NT2/D1 (cell line): ENCODE measurements at regions not wholly inside any gene's neighbourhood (a gene's known extent, or its start where the extent isn't known, plus 50 kb on each side); places are given as distances from the start of the nearest gene placed in this dataset.

Experiments
- DNase-seq: peaks from one replicate; pipeline ENCODE4 v3.0.0-alpha.2; 2011; ENCODE audit warnings: low read depth, low spot score
- H3K27me3 ChIP-seq: 2 replicates; pipeline ENCODE4 v1.6.0; 2011; ENCODE audit warnings: mild to moderate bottlenecking; ENCODE audit not compliant: insufficient read length, insufficient read depth
- H3K36me3 ChIP-seq: 2 replicates; pipeline ENCODE4 v1.6.1; 2011; ENCODE audit warnings: mild to moderate bottlenecking, low read length, mixed read lengths; ENCODE audit not compliant: insufficient read depth, insufficient read length
- H3K4me1 ChIP-seq: 2 replicates; pipeline ENCODE4 v1.5.1; 2011; ENCODE audit not compliant: insufficient read depth, insufficient read length
- H3K4me3 ChIP-seq: 2 replicates; pipeline ENCODE4 v1.5.1; 2011; ENCODE audit warnings: low read depth; ENCODE audit not compliant: insufficient read length
- H3K9ac ChIP-seq: 2 replicates; pipeline ENCODE4 v1.6.0; 2011; ENCODE audit warnings: low read depth; ENCODE audit not compliant: insufficient read length
- H3K9me3 ChIP-seq: 2 replicates; pipeline ENCODE4 v1.5.1; 2011; ENCODE audit warnings: mild to moderate bottlenecking, low read length; ENCODE audit not compliant: insufficient read depth
- SUZ12 ChIP-seq: IDR thresholded peaks from 2 replicates; pipeline ENCODE4 v1.6.1; 2011; ENCODE audit not compliant: insufficient read length, insufficient read depth; ENCODE audit errors: extremely low read depth
- YY1 ChIP-seq: IDR thresholded peaks from 2 replicates; pipeline ENCODE4 v1.6.1; 2011; ENCODE audit not compliant: insufficient read length, insufficient read depth
- ZNF274 ChIP-seq: IDR thresholded peaks from 2 replicates; pipeline ENCODE4 v1.6.1; 2011; ENCODE audit warnings: mild to moderate bottlenecking, low read depth, low read length

DNA sequence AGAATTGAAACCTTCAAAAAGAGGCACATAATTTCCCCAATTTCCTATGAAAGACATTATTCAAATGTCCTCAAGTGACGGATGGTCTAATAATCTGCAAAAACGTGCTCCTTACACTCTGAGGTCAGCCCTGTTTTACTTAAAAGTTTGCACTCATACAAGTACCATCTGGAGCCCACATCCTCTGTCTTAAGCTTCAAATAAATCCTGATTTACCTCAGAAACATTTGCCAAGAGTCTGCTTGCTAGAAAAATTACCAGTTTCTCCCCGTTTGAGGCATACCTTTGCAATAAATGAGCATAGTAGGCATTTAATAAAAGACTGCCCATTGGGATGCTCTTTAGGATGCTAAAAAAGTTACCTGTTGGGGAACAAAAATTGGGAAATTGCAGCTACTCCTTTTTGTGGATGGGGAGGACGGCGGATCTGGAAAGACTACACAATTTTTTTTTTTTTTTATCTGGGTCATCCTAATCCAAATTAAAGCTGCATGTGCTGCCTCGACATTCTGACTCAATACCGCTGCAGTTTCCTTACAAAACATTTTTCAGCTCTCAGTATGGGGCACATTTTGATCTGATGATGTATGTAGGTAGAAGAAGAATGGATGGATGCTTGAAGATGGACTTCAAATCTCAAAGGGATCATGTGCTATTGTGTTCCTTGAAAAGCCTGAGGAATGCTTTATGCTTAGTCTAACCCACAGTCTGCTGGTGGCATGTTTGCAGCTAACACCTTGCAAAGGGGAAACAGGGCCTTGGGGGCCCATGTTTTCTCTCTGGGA is 233.7 kb upstream of the ADAMTS9 start:
- H3K36me3 ChIP-seq, result no peaks in the 10 kb centered on the region
- no peaks in the 10 kb centered on the region for H3K27me3 ChIP-seq
- H3K9ac ChIP-seq, result no peak overlapping the region
- TF ChIP-seq ZNF274, result no peak
- TF ChIP-seq SUZ12, result no peak
- H3K4me3 ChIP-seq, result no peak overlapping the region
- H3K9me3 ChIP-seq, result no peaks in the 10 kb centered on the region; the same call in 1 of the 2 replicates
- DNase-seq, result no peak
- no peaks in the 10 kb centered on the region for H3K4me1 ChIP-seq

DNA sequence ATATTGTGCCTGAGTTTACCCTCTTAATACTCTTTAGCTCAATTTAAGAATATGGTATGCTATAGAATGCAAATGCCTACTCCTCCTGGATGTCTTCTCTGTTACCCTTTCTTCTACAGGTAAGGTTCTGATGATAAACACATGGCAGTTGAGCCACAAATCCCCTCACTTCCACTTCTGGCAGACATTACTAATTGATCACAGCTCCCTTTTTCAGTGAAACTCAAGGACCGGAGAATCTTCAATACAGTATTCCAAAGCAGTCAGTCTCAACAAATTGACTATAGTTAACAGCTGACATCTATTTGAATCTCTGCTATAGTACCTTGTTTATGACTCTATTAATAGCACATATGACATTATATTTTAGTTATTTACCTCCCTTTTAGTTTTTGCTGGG is 232.1 kb upstream of the ADAMTS9 start:
- peaks cover 14% of the 10 kb centered on the region for H3K27me3 ChIP-seq

DNA sequence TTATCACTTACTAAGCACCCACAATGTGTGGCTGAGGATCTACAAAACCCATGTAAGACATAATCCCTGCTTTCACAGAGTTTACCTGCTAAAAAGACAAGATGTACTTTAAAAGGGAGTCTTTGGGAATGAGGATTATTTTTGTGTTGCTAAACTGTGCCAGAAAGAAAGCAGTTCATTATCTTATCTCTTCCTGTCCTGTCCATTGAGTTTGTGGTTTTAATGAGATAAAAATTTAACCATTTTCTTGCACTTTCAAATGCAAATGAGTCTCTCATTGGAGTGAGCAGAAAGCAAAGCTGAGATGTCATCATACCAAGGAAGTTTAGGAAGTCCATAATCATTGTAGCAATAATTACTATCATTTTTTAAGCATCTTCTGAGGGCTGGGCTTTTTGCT is 231.2 kb upstream of the ADAMTS9 start:
- Histone ChIP-seq H3K4me1 (no peaks in the 10 kb centered on the region), H3K9ac (no peak overlapping the region), H3K4me3 (no peak overlapping the region), H3K36me3 (no peaks in the 10 kb centered on the region), H3K9me3 (0 out of 2 replicates have a peak, but pooled peaks cover 7% of the 10 kb centered on the region), H3K27me3 (peaks cover 22% of the 10 kb centered on the region)
- TF ChIP-seq ZNF274 (no peak), YY1 (no peak), SUZ12 (no peak)
- no peak for DNase-seq

More for the DNA sequence above, 232.1 kb upstream of the ADAMTS9 start:
- DNase-seq, result no peak
- no peaks in the 10 kb centered on the region for H3K4me1 ChIP-seq
- H3K36me3 ChIP-seq, result no peaks in the 10 kb centered on the region
- no peaks in the 10 kb centered on the region for H3K9me3 ChIP-seq
- H3K9ac ChIP-seq, result no peak overlapping the region
- TF ChIP-seq ZNF274, result no peak
- TF ChIP-seq YY1, result no peak
- TF ChIP-seq SUZ12, result no peak
- no peak overlapping the region for H3K4me3 ChIP-seq

DNA sequence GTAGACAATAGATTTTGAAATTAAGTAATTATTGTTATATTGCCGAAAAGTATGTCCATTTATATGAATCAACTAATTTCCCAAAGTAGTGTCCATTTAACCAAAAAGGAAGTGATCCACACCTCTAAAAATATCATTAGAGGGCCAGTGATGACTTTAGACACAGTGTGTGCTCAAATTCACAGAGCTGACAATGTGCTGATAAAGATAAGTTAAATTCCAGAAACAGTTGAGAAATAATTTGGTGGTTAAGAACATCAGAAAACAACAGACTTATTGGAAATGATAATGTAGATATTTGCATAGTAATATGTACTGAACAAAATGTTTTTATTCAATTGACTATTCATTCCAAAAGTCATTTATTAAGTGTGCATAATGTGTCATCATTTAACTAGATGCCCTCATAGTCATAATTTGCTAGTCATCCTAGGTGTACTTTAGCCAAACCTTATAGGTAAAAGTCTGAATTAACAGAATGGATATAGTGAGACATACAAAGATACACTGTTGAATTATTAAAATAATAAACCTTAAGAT is 230.2 kb upstream of the ADAMTS9 start:
- no peak overlapping the region for H3K4me3 ChIP-seq
- no peaks in the 10 kb centered on the region for H3K4me1 ChIP-seq
- TF ChIP-seq YY1, result no peak
- TF ChIP-seq ZNF274, result no peak
- no peak for TF ChIP-seq SUZ12
- H3K36me3 ChIP-seq, result no peaks in the 10 kb centered on the region
- 0 out of 2 replicates have a peak, but pooled peaks cover 8% of the 10 kb centered on the region for H3K9me3 ChIP-seq
- H3K27me3 ChIP-seq, result peaks cover 22% of the 10 kb centered on the region
- no peak for DNase-seq
- no peak overlapping the region for H3K9ac ChIP-seq

DNA sequence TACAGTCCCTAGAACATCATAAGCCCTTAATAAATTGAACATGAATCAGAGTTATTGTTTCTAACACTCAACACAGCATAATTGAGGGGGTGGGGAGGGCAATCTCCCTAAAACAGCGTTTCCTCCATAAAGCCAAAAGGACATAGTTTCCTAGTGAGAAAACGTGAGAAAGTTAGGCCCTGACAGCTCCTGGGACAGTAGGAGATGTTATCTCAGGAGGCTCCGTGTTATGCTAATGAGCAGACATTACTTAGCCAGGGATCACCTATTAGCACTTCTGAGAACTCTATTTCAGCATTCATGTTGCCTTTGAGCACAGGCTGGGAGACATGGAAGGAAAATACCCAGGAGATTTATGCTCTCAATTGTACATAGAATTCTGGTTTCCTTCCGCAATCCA is 229.1 kb upstream of the ADAMTS9 start:
- Histone ChIP-seq H3K4me1 (no peaks in the 10 kb centered on the region), H3K4me3 (no peak overlapping the region), H3K9me3 (peaks cover 18% of the 10 kb centered on the region), H3K36me3 (no peaks in the 10 kb centered on the region), H3K9ac (no peak overlapping the region), H3K27me3 (peaks cover 22% of the 10 kb centered on the region)
- TF ChIP-seq YY1 (no peak), SUZ12 (no peak), ZNF274 (no peak)
- DNase-seq, result peak; percentile 90

DNA sequence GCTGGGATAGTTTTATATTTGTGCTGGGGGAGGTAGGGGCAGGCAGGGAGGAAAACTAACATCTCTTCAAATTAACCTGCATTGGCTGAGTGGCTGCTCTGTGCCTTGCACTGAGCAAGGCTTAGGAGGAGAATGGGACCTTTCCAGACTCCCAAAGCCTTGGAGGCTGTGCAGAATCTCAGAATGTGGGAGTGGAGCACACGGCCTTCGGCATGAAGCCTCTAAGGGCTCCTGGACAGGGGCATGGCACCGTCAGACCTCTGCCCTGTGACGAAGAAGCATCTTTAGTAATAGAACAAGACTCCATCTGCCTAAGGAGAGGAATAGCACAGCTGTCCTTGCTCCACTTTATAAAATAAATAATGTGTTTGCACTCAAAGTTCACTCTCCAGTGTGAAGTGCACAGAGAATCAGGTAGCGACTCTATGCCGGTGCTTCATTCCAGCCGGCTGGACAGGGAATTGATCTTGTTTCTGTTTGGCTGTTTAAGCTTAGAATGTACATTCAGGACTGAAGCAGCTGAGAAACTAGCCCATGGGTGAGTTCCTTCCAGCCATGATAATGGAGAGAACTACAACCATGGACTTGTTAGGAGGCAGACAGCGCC is 228.5 kb upstream of the ADAMTS9 start:
- no peak for DNase-seq
- Histone ChIP-seq H3K9me3 (peaks cover 18% of the 10 kb centered on the region), H3K27me3 (peaks cover 22% of the 10 kb centered on the region), H3K9ac (no peak overlapping the region), H3K36me3 (no peaks in the 10 kb centered on the region), H3K4me3 (no peak overlapping the region), H3K4me1 (no peaks in the 10 kb centered on the region)
- TF ChIP-seq ZNF274, result no peak
- TF ChIP-seq YY1, result no peak
- TF ChIP-seq SUZ12, result no peak

DNA sequence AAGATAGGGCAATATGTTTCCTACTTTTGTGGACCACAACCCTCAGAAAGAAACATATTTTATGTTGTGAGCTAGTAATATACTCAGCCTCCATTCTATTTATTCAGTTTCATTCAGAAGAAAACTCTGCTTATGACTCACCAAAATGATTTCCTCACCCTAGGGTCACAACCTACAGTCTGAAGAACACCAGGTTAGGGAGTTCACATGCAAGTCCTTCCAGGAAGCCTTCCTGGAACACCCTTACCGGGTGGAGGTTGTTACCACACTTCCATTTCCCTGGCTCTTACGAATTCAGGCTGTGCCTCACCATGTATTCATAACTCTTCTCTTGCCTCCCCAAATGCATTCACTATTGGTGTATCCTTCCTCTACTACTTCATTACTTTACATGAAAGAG is 228.0 kb upstream of the ADAMTS9 start:
- Histone ChIP-seq H3K9ac (no peak overlapping the region), H3K36me3 (no peaks in the 10 kb centered on the region), H3K27me3 (peaks cover 22% of the 10 kb centered on the region), H3K4me3 (no peak overlapping the region), H3K4me1 (no peaks in the 10 kb centered on the region), H3K9me3 (peaks cover 18% of the 10 kb centered on the region)
- TF ChIP-seq YY1, result no peak
- no peak for TF ChIP-seq SUZ12
- TF ChIP-seq ZNF274, result no peak
- DNase-seq, result no peak
